ENCODE measurements at regions not wholly inside any gene's neighbourhood (a gene's known extent, or its start where the extent isn't known, plus 50 kb on each side); places are given as distances from the start of the nearest gene placed in this dataset.

GRCh38 chr12:91555436-91556415, 373.1 kb upstream of the DCN start:
- Histone ChIP-seq H3K4me1 (ENCODE audit: low read length) (no peaks in the 10 kb centered on the region), H3K9me2 (replicated peaks; ENCODE audit: insufficient read depth, low read length) (no peaks in the 10 kb centered on the region), H3K79me2 (ENCODE audit: low read length) (no peaks in the 10 kb centered on the region), H3K9ac (ENCODE audit: low read length) (no peak overlapping the region), H3K27ac (ENCODE audit: low read length) (no peak overlapping the region), H3F3A (ENCODE audit: insufficient read depth, low read length) (no peaks in the 10 kb centered on the region), H3K27me3 (replicated peaks; ENCODE audit: insufficient read depth, low read length) (no peaks in the 10 kb centered on the region), H3K4me3 (ENCODE audit: low read length) (no peak overlapping the region), H2AFZ (ENCODE audit: low read length) (no peak overlapping the region), H3K9me3 (replicated peaks; ENCODE audit: insufficient read depth, low read length) (no peaks in the 10 kb centered on the region), H4K20me1 (ENCODE audit: insufficient read depth, low read length) (no peaks in the 10 kb centered on the region), H3K36me3 (replicated peaks; ENCODE audit: insufficient read depth, low read length) (no peaks in the 10 kb centered on the region), H3K4me2 (ENCODE audit: low read depth, low read length) (no peak overlapping the region)
- TF ChIP-seq CTCF (IDR thresholded peaks at IDR 0.05; ENCODE audit: low read length), result no peak
- no peak for TF ChIP-seq EZH2 (optimal IDR thresholded peaks at IDR 0.05; ENCODE audit: low read depth, low read length)
- TF ChIP-seq EZH2phosphoT487 (IDR thresholded peaks at IDR 0.05; ENCODE audit: low read length), result no peak
- no peak for DNase-seq

- Histone ChIP-seq H3K9ac (ENCODE audit: low read length) (no peak overlapping the region), H2AFZ (ENCODE audit: low read length) (no peak overlapping the region), H3K9me3 (replicated peaks; ENCODE audit: insufficient read depth, low read length) (no peaks in the 10 kb centered on the region), H3F3A (ENCODE audit: insufficient read depth, low read length) (no peaks in the 10 kb centered on the region), H3K36me3 (replicated peaks; ENCODE audit: insufficient read depth, low read length) (no peaks in the 10 kb centered on the region), H3K27ac (ENCODE audit: low read length) (no peak overlapping the region), H4K20me1 (ENCODE audit: insufficient read depth, low read length) (no peaks in the 10 kb centered on the region), H3K9me2 (replicated peaks; ENCODE audit: insufficient read depth, low read length) (no peaks in the 10 kb centered on the region), H3K4me2 (ENCODE audit: low read depth, low read length) (no peak overlapping the region), H3K4me1 (ENCODE audit: low read length) (no peaks in the 10 kb centered on the region), H3K79me2 (ENCODE audit: low read length) (no peaks in the 10 kb centered on the region), H3K4me3 (ENCODE audit: low read length) (no peak overlapping the region), H3K27me3 (replicated peaks; ENCODE audit: insufficient read depth, low read length) (no peaks in the 10 kb centered on the region)
- no peak for TF ChIP-seq EZH2phosphoT487 (IDR thresholded peaks at IDR 0.05; ENCODE audit: low read length)
- TF ChIP-seq EZH2 (optimal IDR thresholded peaks at IDR 0.05; ENCODE audit: low read depth, low read length), result no peak
- no peak for TF ChIP-seq CTCF (IDR thresholded peaks at IDR 0.05; ENCODE audit: low read length)
- no peak for DNase-seq
These were observed 369.3 kb upstream of the DCN start for GRCh38 chr12:91551927-91552326.

GRCh38 chr12:91551242-91551641, 368.6 kb upstream of the DCN start:
- DNase-seq, result no peak
- Histone ChIP-seq H3K4me3 (ENCODE audit: low read length) (no peak overlapping the region), H3K9me2 (replicated peaks; ENCODE audit: insufficient read depth, low read length) (no peaks in the 10 kb centered on the region), H4K20me1 (ENCODE audit: insufficient read depth, low read length) (no peaks in the 10 kb centered on the region), H3K9ac (ENCODE audit: low read length) (no peak overlapping the region), H2AFZ (ENCODE audit: low read length) (no peak overlapping the region), H3K79me2 (ENCODE audit: low read length) (no peaks in the 10 kb centered on the region), H3K9me3 (replicated peaks; ENCODE audit: insufficient read depth, low read length) (no peaks in the 10 kb centered on the region), H3K27ac (ENCODE audit: low read length) (no peak overlapping the region), H3K36me3 (replicated peaks; ENCODE audit: insufficient read depth, low read length) (no peaks in the 10 kb centered on the region), H3K4me2 (ENCODE audit: low read depth, low read length) (no peak overlapping the region), H3K27me3 (replicated peaks; ENCODE audit: insufficient read depth, low read length) (no peaks in the 10 kb centered on the region), H3F3A (ENCODE audit: insufficient read depth, low read length) (no peaks in the 10 kb centered on the region), H3K4me1 (ENCODE audit: low read length) (no peaks in the 10 kb centered on the region)
- TF ChIP-seq CTCF (IDR thresholded peaks at IDR 0.05; ENCODE audit: low read length), result no peak
- no peak for TF ChIP-seq EZH2 (optimal IDR thresholded peaks at IDR 0.05; ENCODE audit: low read depth, low read length)
- no peak for TF ChIP-seq EZH2phosphoT487 (IDR thresholded peaks at IDR 0.05; ENCODE audit: low read length)
